C4-2B (cell line): ENCODE measurements at regions not wholly inside any gene's neighbourhood (a gene's known extent, or its start where the extent isn't known, plus 50 kb on each side); places are given as distances from the start of the nearest gene placed in this dataset.

ENCODE experiments used
- H3K27ac ChIP-seq: fragments of 450-650 bp; 2 replicates; pipeline ENCODE4 v1.5.1; 2017
- ZFX ChIP-seq: fragments of 450-650 bp; IDR thresholded peaks from 2 replicates; pipeline ENCODE4 v1.6.1; 2017
- TF ChIP-seq, protein P1 (sequence below): fragments of 450-650 bp; conservative IDR thresholded peaks from 2 replicates; pipeline ENCODE4 v1.5.1; 2017; ENCODE audit warnings: mild to moderate bottlenecking

- TF ChIP-seq, protein P1, sequence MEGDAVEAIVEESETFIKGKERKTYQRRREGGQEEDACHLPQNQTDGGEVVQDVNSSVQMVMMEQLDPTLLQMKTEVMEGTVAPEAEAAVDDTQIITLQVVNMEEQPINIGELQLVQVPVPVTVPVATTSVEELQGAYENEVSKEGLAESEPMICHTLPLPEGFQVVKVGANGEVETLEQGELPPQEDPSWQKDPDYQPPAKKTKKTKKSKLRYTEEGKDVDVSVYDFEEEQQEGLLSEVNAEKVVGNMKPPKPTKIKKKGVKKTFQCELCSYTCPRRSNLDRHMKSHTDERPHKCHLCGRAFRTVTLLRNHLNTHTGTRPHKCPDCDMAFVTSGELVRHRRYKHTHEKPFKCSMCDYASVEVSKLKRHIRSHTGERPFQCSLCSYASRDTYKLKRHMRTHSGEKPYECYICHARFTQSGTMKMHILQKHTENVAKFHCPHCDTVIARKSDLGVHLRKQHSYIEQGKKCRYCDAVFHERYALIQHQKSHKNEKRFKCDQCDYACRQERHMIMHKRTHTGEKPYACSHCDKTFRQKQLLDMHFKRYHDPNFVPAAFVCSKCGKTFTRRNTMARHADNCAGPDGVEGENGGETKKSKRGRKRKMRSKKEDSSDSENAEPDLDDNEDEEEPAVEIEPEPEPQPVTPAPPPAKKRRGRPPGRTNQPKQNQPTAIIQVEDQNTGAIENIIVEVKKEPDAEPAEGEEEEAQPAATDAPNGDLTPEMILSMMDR = no peak
- no peak for TF ChIP-seq ZFX
- no peak overlapping the region for H3K27ac ChIP-seq
Measured at GRCh38 chr4:56195025-56195424, 192.3 kb downstream of the AASDH start.

DNA sequence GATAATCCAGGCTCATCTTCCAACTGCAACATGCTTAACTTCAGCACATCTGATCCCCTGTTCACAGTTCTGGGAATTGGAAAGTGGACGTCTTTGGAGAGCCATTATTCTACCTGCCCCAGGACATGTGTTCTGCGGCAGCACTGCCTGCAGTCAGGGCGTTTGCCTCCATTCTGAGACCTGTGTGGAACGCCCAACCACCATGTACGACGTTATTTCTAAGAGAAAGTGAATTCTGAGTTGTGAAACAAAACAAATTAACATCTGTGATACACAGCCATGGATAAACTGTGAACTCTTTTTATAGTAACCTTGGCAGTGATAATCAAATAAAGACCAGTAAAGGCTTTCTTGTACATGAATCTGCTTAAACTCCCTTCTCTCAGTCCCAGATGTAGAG is 195.8 kb downstream of the AASDH start:
- no peak overlapping the region for H3K27ac ChIP-seq
- no peak for TF ChIP-seq ZFX
- TF ChIP-seq, protein P1 = no peak

DNA sequence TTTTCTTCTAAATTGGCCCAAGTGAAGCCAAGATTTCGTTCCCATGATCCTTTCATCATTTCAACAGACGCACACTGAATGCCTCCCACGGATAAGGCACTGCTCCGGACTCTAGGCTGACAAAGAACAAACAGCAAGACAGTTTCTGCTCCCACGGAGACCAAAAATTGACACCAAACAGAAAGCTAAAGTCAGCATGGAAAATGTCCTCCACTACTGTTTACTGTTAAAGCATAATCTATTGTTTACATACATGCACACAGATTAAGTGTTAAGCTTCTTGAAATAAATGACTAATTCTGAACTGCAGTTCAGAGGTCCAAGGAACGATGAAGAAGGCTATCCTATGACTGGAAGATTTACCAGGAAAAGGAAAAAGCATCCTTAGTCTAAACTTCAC is 199.6 kb downstream of the AASDH start:
- no peak overlapping the region for H3K27ac ChIP-seq
- TF ChIP-seq, protein P1 = no peak
- no peak for TF ChIP-seq ZFX

- TF ChIP-seq ZFX = no peak
- TF ChIP-seq, protein P1 = no peak
- H3K27ac ChIP-seq = no peak overlapping the region
Measured at GRCh38 chr4:56186808-56187523, 200.3 kb downstream of the AASDH start.

DNA sequence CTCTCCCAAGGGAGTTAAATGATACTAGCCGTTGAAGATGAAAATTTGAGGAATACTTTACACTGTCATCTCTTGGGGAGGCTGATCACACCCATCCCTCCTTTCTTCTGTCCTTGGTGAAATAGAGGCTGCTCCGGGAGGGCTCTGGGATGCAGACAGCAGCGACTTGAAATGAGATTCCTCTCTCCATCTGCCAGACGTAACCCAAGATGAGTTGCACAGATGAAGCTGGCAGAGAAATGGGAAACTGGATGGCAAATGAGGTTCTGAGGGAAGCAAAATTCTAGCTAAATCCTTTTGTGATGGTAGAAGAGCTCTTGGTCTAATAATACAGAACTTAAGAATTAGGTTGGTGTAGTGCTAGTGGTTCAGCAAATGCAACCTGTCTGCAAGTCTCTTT is 201.4 kb downstream of the AASDH start:
- H3K27ac ChIP-seq = no peak overlapping the region
- TF ChIP-seq ZFX = no peak
- TF ChIP-seq, protein P1 = no peak

DNA sequence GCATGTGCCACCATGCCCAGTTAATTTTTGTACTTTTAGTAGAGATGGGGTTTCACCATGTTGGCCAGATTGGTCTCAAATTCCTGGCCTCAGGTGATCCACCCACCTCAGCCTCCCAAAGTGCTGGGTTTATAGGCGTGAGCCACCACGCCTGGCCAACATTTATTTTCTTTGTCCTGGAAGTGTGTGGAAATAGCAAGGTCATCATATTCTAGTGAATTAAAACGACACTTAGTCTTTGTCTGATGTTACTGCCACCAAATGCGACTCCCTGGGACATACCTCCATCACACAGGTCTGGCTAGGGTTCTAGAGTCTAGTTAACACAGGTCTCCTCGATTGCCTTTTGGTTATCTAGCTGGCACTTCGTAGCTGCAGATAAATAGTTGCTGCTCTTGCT is 203.1 kb downstream of the AASDH start:
- H3K27ac ChIP-seq = no peak overlapping the region
- no peak for TF ChIP-seq ZFX
- TF ChIP-seq, protein P1 = no peak

- TF ChIP-seq, protein P1 = no peak
- no peak for TF ChIP-seq ZFX
Measured at GRCh38 chr4:56183344-56183959, 203.8 kb downstream of the AASDH start.

More at GRCh38 chr4:56183344-56183959, 203.8 kb downstream of the AASDH start:
- no peak overlapping the region for H3K27ac ChIP-seq
